GM13977 (cell line): ENCODE measurements at regions not wholly inside any gene's neighbourhood (a gene's known extent, or its start where the extent isn't known, plus 50 kb on each side); places are given as distances from the start of the nearest gene placed in this dataset.

ENCODE experiments used
- DNase-seq: peaks from one replicate; pipeline ENCODE4 v3.0.0; 2012; ENCODE audit warnings: low spot score
- CTCF ChIP-seq: IDR thresholded peaks from 2 replicates; pipeline ENCODE4 v1.5.1; 2012; ENCODE audit warnings: mild to moderate bottlenecking, control low read depth; ENCODE audit not compliant: insufficient read depth; ENCODE audit errors: extremely low read depth, missing control alignments
- in situ Hi-C: fragments of 300-500 bp; cut with MboI; formaldehyde crosslinking; loops from one replicate; pipeline ENCODE4 v1.12.0; 2022; ENCODE audit warnings: low sequenced_read_pairs, low pct_unique_long_range_greater_than_20kb, mixed read lengths, inconsistent platforms; ENCODE audit not compliant: unreplicated experiment

DNA sequence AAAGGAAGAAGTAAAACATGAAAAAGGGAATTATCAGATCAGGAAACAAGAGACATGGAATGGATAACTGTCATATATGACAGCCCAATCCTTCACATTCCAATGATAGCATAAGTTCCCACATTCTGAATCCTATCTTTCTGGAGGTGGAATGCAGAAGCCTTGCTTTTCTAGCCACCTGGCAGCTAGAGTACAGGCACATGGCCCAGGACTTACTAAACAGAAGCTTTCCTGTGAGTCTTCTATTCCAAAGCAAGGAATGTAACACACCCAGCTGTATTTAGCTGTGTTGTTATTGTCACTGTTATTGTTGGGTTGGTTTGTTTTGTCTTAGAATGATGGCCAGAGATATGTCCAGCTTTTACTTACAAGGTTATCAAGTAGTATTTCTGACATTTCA, 780.5 kb upstream of the ZNF608 start:
- no peak for TF ChIP-seq CTCF
- no peak for DNase-seq
- in situ Hi-C loops: no loop called here

DNA sequence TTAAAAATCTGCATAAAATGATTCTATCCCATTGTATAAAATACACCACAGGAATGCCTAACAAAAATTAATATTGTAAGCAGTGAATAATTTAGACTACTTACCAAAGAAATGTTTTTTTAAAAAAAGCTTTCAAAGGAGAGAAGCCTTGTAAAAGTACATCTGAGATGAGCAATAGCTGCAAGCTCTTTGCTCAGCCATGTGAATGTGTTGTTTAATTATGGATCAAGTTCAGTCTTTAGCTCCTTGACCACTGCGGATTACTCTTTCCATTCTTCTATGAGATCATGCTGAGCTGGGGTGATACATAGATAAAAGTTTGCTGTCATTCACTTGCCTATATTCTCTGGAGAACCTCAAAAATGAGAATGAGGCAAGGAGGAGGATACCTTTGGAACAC, 782.4 kb upstream of the ZNF608 start:
- in situ Hi-C loops: no loop called here
- no peak for DNase-seq
- TF ChIP-seq CTCF: no peak

- DNase-seq: no peak
These were observed 784.6 kb upstream of the ZNF608 start for GRCh38 chr5:125530833-125531615.

DNA sequence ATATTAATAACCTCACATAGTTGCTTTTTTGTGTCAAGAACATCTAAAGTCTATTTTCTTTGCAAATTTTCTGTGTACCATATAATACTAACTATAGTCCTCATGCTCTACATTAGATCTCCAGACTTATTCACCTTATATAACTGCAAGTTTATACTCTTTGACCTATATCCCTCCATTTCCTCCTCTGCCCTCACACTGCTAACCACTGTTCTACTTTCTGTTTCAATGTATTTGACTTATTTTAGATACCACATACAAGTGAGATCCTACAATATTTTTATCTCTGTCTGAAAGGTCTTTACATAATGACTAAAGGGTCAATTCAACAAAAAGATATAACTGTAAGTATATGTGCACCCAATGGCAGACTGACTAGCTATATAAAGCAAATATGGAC, 789.7 kb upstream of the ZNF608 start:
- in situ Hi-C loops: no loop called here
- DNase-seq: no peak
- no peak for TF ChIP-seq CTCF

More at GRCh38 chr5:125530833-125531615, 784.6 kb upstream of the ZNF608 start:
- no peak for TF ChIP-seq CTCF
- in situ Hi-C loops: no loop called here

- no peak for TF ChIP-seq CTCF
- DNase-seq: no peak
- in situ Hi-C loops: no loop called here
These were observed 790.1 kb upstream of the ZNF608 start for GRCh38 chr5:125536582-125536981.

DNA sequence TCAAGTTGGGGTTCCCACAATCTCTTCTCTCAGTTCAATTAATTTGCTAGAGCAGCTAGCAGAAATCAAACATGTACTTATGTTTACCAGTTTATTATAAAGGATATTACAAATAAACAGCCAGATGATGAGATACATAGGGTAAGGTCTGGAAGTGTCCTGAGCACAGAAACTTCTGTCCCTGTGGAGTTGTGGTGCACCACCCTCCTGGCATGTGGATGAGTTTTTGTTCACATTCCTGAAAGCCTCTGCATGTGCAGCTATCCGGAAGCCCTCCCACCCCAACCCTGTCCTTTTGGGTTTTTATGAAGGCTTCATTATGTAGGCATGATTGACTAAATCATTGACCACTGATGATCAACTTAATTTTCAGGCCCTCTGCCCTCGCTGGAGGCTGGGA, 791.2 kb upstream of the ZNF608 start:
- in situ Hi-C loops: no loop called here
- no peak for DNase-seq
- no peak for TF ChIP-seq CTCF

DNA sequence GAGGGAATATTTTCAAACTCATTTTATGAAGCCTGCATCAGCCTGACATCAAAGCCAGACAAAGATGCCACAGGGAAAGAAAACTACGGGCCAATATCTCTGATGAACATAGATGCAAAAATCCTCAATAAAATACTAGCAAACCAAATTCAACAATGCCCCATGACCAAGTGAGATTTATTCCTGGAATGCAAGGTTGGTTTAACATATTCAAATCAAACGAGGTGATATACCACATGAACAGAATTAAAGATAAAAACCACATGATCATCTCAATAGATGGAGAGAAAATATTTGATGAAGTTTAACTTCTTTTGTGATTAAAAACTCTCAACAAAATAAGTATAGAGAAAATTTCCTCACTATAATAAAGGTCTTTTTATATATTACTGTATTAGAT, 792.0 kb upstream of the ZNF608 start:
- TF ChIP-seq CTCF: no peak
- no peak for DNase-seq
- in situ Hi-C loops: no loop called here
